SK-N-SH (cell line): ENCODE measurements at regions not wholly inside any gene's neighbourhood (a gene's known extent, or its start where the extent isn't known, plus 50 kb on each side); places are given as distances from the start of the nearest gene placed in this dataset.

Source experiments
- CTCF ChIA-PET: fragments of 300-600, 350-600 bp; formaldehyde crosslinking; extraction: SDS; loops from one replicate; lab custom pipeline; 2021; lab: Yijun Ruan, JAX
- POLR2A ChIA-PET: fragments of 350-600 bp; sonication (Branson Sonifier 250); formaldehyde crosslinking; extraction: SDS; loops from one replicate; lab custom pipeline; 2020; ENCODE audit warnings: antibody characterized with exemption, inconsistent platforms; lab: Yijun Ruan, JAX
- DNase-seq: peaks from one replicate; pipeline ENCODE4 v3.0.0; 2012
- H2AFZ ChIP-seq: fragments of 200-600 bp; sonication (generic); 2 replicates; pipeline ENCODE4 v1.8.1; 2016; ENCODE audit warnings: antibody characterized with exemption, mild to moderate bottlenecking, low read depth
- H3F3A ChIP-seq: fragments of 200-600 bp; sonication (generic); replicated peaks from 2 replicates; pipeline ENCODE3; 2016; ENCODE audit warnings: antibody characterized with exemption, mild to moderate bottlenecking; ENCODE audit not compliant: insufficient read depth
- H3K27ac ChIP-seq, 2 experiments: fragments of 200-500 bp in 1 of 2; fragments of 200-600 bp in 1 of 2; sonication (Bioruptor generic) in 1 of 2; sonication (generic), shearing (Covaris generic) in 1 of 2; 2 replicates each; pipeline versions ENCODE4 v1.5.1 to v1.6.1; 2014 to 2016; ENCODE audit warnings: low read depth in 2 of 2, inconsistent platforms in 1 of 2, low read length in 1 of 2, mild to moderate bottlenecking in 1 of 2, mixed read lengths in 1 of 2
- H3K27me3 ChIP-seq: fragments of 200-600 bp; sonication (generic), shearing (Covaris generic); 2 replicates; pipeline ENCODE4 v1.6.1; 2016; ENCODE audit warnings: mixed run types; ENCODE audit not compliant: insufficient read depth
- H3K36me3 ChIP-seq, 2 experiments: fragments of 200-500 bp in 1 of 2; fragments of 200-600 bp in 1 of 2; sonication (Bioruptor generic) in 1 of 2; sonication (generic) in 1 of 2; replicated peaks in 1 of 2; 2 replicates each; pipeline versions ENCODE3 to v1.5.1; 2014 to 2016; ENCODE audit warnings: low read length in 1 of 2, mild to moderate bottlenecking in 1 of 2; ENCODE audit not compliant: insufficient read depth in 2 of 2, control insufficient read depth in 1 of 2
- H3K4me1 ChIP-seq, 2 experiments: fragments of 200-500 bp in 1 of 2; fragments of 200-600 bp in 1 of 2; sonication (Bioruptor generic) in 1 of 2; sonication (generic), shearing (Covaris generic) in 1 of 2; 2 replicates each; pipeline versions ENCODE4 v1.5.1 to v1.6.1; 2014 to 2016; ENCODE audit warnings: low read depth in 1 of 2, low read length in 1 of 2, mixed run types in 1 of 2; ENCODE audit not compliant: insufficient read depth in 2 of 2, control insufficient read depth in 1 of 2
- H3K4me2 ChIP-seq: fragments of 200-600 bp; sonication (generic), shearing (Covaris generic); 2 replicates; pipeline ENCODE4 v1.6.1; 2017; ENCODE audit warnings: mixed run types
- H3K4me3 ChIP-seq, 2 experiments: fragments of 200-500 bp in 1 of 2; fragments of 200-600 bp in 1 of 2; sonication (Bioruptor generic) in 1 of 2; sonication (generic), shearing (Covaris generic) in 1 of 2; 2 replicates each; pipeline versions ENCODE4 v1.5.1 to v1.8.1; 2014 to 2016; ENCODE audit warnings: low read depth in 2 of 2, inconsistent platforms in 1 of 2, low read length in 1 of 2, mild to moderate bottlenecking in 1 of 2, mixed read lengths in 1 of 2, moderate library complexity in 1 of 2
- H3K79me2 ChIP-seq: fragments of 200-600 bp; sonication (generic); 2 replicates; pipeline ENCODE4 v1.8.1; 2017; ENCODE audit warnings: mild to moderate bottlenecking; ENCODE audit not compliant: insufficient read depth
- H3K9ac ChIP-seq: fragments of 200-600 bp; sonication (generic); 2 replicates; pipeline ENCODE4 v1.6.1; 2017; ENCODE audit warnings: mixed run types
- H3K9me2 ChIP-seq: fragments of 200-600 bp; sonication (generic); 2 replicates; pipeline ENCODE4 v1.6.1; 2017; ENCODE audit warnings: mixed run types
- H3K9me3 ChIP-seq: fragments of 200-600 bp; sonication (generic); 2 replicates; pipeline ENCODE4 v1.6.1; 2017; ENCODE audit warnings: mixed run types, mild to moderate bottlenecking, moderate library complexity
- H4K20me1 ChIP-seq: fragments of 200-600 bp; sonication (generic); 2 replicates; pipeline ENCODE4 v1.6.1; 2017; ENCODE audit warnings: mild to moderate bottlenecking, mixed run types; ENCODE audit not compliant: insufficient read depth
- EZH2phosphoT487 ChIP-seq: fragments of 200-600 bp; sonication (generic); IDR thresholded peaks from 2 replicates; pipeline ENCODE4 v1.6.1; 2017; ENCODE audit warnings: low read depth, mixed run types, mild to moderate bottlenecking, antibody characterized with exemption, moderate library complexity, borderline replicate concordance
- FOSL2 ChIP-seq: IDR thresholded peaks from 2 replicates; pipeline ENCODE4 v1.4.0; 2012; ENCODE audit warnings: low read depth, mild to moderate bottlenecking, moderate library complexity, borderline replicate concordance
- FOXJ3 ChIP-seq: sonication (generic); formaldehyde crosslinking; IDR thresholded peaks from 2 replicates; pipeline ENCODE4 v1.5.1; 2020; ENCODE audit warnings: mild to moderate bottlenecking, missing genetic modification reagents
- FOXM1 ChIP-seq: IDR thresholded peaks from 2 replicates; pipeline ENCODE4 v1.4.0; 2012; ENCODE audit warnings: low read depth, mild to moderate bottlenecking
- GATA2 ChIP-seq: sonication (generic); formaldehyde crosslinking; IDR thresholded peaks from 2 replicates; pipeline ENCODE4 v1.5.0; 2020; ENCODE audit warnings: mild to moderate bottlenecking, missing genetic modification reagents
- JUND ChIP-seq: IDR thresholded peaks from 2 replicates; pipeline ENCODE4 v1.4.0; 2012
- MXI1 ChIP-seq: IDR thresholded peaks from 2 replicates; pipeline ENCODE4 v1.6.1; 2012; ENCODE audit warnings: mild to moderate bottlenecking, low read depth, low read length, improper control_type of control experiment
- NFIC ChIP-seq: IDR thresholded peaks from 2 replicates; pipeline ENCODE4 v1.4.0; 2012; ENCODE audit warnings: borderline replicate concordance
- POLR2AphosphoS5 ChIP-seq: IDR thresholded peaks from 2 replicates; pipeline ENCODE4 v1.6.1; 2012; ENCODE audit warnings: low read depth, low read length
- RCOR1 ChIP-seq: fragments of 150-350 bp; IDR thresholded peaks from 2 replicates; pipeline ENCODE4 v1.6.1; 2017; ENCODE audit warnings: antibody characterized with exemption, low read length
- RFX5 ChIP-seq: IDR thresholded peaks from 2 replicates; pipeline ENCODE4 v1.6.1; 2012; ENCODE audit warnings: mild to moderate bottlenecking, improper control_type of control experiment, low read length
- TEAD4 ChIP-seq: IDR thresholded peaks from 2 replicates; pipeline ENCODE4 v1.4.0; 2012; ENCODE audit warnings: mild to moderate bottlenecking, borderline replicate concordance; ENCODE audit not compliant: insufficient read depth
- YY1 ChIP-seq: IDR thresholded peaks from 2 replicates; pipeline ENCODE4 v1.4.0; 2012; ENCODE audit warnings: low read depth, mild to moderate bottlenecking
- WGBS: methylation state at CpG from one replicate; pipeline ENCODE4 v1.1.6; 2017; ENCODE audit warnings: low lambda C conversion rate; 5-methylcytosine and 5-hydroxymethylcytosine counted together
- TF ChIP-seq, protein P1 (sequence below): IDR thresholded peaks from 2 replicates; pipeline ENCODE4 v1.4.0; 2012; ENCODE audit warnings: low read depth, borderline replicate concordance
- TF ChIP-seq, protein P2 (sequence below): IDR thresholded peaks from 2 replicates; pipeline ENCODE4; 2012
- TF ChIP-seq, protein P3 (sequence below): IDR thresholded peaks from 2 replicates; pipeline ENCODE4 v1.6.1; 2012; ENCODE audit warnings: mild to moderate bottlenecking, low read depth, low read length, moderate library complexity
- TF ChIP-seq, protein P4 (sequence below): fragments of 150-350 bp; IDR thresholded peaks from 2 replicates; pipeline ENCODE4 v1.6.1; 2017; ENCODE audit warnings: antibody characterized with exemption, low read length, low read depth, borderline replicate concordance
- TF ChIP-seq, protein P5 (sequence below): fragments of 200-600 bp; sonication (generic); IDR thresholded peaks from 2 replicates; pipeline ENCODE4 v1.6.1; 2017; ENCODE audit warnings: antibody characterized with exemption, mild to moderate bottlenecking, moderate library complexity

DNA sequence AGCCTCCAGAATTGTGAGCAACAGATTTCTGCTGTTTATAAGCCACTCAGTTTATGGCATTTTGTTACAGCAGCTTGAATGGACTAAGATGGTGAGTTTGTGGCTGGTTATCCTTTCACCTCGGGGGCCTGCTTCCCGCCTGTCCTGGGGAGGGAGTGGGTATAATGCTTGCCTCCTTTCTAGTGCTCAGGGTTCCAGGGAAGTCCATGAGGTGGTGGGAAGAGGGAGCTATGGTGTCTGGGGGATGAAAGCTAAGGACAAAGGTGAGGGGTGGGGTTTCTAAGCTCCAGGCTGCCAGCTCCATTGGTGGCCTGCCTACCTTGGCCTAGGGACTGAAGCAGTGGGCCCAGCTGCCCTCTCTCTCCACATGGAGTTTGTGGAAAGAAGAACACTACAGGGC is 50.2 kb upstream of the SDK2 start:
- Histone ChIP-seq H3K79me2 (no peaks in the 10 kb centered on the region), H3K4me3 (no peak overlapping the region), H3K27me3 (no peaks in the 10 kb centered on the region), H3K9me3 (peaks cover 3% of the 10 kb centered on the region; the same call in 1 of the 2 replicates), H3F3A (peaks cover 7% of the 10 kb centered on the region), H3K9ac (no peak overlapping the region), H3K4me2 (no peak overlapping the region), H3K4me1 (no peaks in the 10 kb centered on the region; a peak in 1 of 4 replicates), H3K27ac (no peak overlapping the region), H3K36me3 (no peaks in the 10 kb centered on the region), H3K9me2 (no peaks in the 10 kb centered on the region), H4K20me1 (no peaks in the 10 kb centered on the region), H2AFZ (no peak overlapping the region)
- CTCF ChIA-PET, result interaction anchor here (2.3 kb wide), 1 partner anchor 15 kb away, joined by 8 read pairs; no protein-coding TSS in a partner anchor
- no peak for TF ChIP-seq GATA2 (CRISPR knock-in tag)
- TF ChIP-seq YY1, result no peak
- TF ChIP-seq MXI1, result no peak
- TF ChIP-seq, protein P1, sequence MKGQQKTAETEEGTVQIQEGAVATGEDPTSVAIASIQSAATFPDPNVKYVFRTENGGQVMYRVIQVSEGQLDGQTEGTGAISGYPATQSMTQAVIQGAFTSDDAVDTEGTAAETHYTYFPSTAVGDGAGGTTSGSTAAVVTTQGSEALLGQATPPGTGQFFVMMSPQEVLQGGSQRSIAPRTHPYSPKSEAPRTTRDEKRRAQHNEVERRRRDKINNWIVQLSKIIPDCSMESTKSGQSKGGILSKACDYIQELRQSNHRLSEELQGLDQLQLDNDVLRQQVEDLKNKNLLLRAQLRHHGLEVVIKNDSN, result no peak
- TF ChIP-seq FOXJ3, result no peak
- TF ChIP-seq JUND, result no peak
- TF ChIP-seq FOSL2, result no peak
- TF ChIP-seq RFX5, result no peak
- TF ChIP-seq, protein P2, sequence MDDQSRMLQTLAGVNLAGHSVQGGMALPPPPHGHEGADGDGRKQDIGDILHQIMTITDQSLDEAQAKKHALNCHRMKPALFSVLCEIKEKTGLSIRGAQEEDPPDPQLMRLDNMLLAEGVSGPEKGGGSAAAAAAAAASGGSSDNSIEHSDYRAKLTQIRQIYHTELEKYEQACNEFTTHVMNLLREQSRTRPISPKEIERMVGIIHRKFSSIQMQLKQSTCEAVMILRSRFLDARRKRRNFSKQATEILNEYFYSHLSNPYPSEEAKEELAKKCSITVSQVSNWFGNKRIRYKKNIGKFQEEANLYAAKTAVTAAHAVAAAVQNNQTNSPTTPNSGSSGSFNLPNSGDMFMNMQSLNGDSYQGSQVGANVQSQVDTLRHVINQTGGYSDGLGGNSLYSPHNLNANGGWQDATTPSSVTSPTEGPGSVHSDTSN, result no peak
- TF ChIP-seq POLR2AphosphoS5, result no peak
- TF ChIP-seq FOXM1, result no peak
- no peak for TF ChIP-seq NFIC
- TF ChIP-seq TEAD4, result no peak
- TF ChIP-seq RCOR1, result no peak
- DNase-seq, result no peak
- POLR2A ChIA-PET, result no interaction called here
- WGBS, result 29% methylated on average over 2 of the region's 2 CpGs

GRCh38 chr17:73695035-73695738 is 50.9 kb upstream of the SDK2 start:
- H3K36me3 ChIP-seq, result no peaks in the 10 kb centered on the region
- no peak for DNase-seq
- H3K9ac ChIP-seq, result no peak overlapping the region
- ChIA-PET POLR2A (no interaction called here), CTCF (interaction anchor here (2.3 kb wide), 1 partner anchor 14 kb away, joined by 8 read pairs; no protein-coding TSS in a partner anchor)
- H3K4me3 ChIP-seq, result no peak overlapping the region
- no peak overlapping the region for H2AFZ ChIP-seq
- H4K20me1 ChIP-seq, result no peaks in the 10 kb centered on the region
- H3K9me3 ChIP-seq, result peaks cover 3% of the 10 kb centered on the region; the same call in 1 of the 2 replicates
- no peak overlapping the region for H3K27ac ChIP-seq
- TF ChIP-seq FOSL2 (no peak), EZH2phosphoT487 (no peak), NFIC (no peak), RFX5 (no peak), FOXJ3 (no peak)
- TF ChIP-seq, protein P3, sequence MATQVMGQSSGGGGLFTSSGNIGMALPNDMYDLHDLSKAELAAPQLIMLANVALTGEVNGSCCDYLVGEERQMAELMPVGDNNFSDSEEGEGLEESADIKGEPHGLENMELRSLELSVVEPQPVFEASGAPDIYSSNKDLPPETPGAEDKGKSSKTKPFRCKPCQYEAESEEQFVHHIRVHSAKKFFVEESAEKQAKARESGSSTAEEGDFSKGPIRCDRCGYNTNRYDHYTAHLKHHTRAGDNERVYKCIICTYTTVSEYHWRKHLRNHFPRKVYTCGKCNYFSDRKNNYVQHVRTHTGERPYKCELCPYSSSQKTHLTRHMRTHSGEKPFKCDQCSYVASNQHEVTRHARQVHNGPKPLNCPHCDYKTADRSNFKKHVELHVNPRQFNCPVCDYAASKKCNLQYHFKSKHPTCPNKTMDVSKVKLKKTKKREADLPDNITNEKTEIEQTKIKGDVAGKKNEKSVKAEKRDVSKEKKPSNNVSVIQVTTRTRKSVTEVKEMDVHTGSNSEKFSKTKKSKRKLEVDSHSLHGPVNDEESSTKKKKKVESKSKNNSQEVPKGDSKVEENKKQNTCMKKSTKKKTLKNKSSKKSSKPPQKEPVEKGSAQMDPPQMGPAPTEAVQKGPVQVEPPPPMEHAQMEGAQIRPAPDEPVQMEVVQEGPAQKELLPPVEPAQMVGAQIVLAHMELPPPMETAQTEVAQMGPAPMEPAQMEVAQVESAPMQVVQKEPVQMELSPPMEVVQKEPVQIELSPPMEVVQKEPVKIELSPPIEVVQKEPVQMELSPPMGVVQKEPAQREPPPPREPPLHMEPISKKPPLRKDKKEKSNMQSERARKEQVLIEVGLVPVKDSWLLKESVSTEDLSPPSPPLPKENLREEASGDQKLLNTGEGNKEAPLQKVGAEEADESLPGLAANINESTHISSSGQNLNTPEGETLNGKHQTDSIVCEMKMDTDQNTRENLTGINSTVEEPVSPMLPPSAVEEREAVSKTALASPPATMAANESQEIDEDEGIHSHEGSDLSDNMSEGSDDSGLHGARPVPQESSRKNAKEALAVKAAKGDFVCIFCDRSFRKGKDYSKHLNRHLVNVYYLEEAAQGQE, result no peak
- TF ChIP-seq, protein P4, sequence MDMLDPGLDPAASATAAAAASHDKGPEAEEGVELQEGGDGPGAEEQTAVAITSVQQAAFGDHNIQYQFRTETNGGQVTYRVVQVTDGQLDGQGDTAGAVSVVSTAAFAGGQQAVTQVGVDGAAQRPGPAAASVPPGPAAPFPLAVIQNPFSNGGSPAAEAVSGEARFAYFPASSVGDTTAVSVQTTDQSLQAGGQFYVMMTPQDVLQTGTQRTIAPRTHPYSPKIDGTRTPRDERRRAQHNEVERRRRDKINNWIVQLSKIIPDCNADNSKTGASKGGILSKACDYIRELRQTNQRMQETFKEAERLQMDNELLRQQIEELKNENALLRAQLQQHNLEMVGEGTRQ, result no peak
- TF ChIP-seq, protein P5, sequence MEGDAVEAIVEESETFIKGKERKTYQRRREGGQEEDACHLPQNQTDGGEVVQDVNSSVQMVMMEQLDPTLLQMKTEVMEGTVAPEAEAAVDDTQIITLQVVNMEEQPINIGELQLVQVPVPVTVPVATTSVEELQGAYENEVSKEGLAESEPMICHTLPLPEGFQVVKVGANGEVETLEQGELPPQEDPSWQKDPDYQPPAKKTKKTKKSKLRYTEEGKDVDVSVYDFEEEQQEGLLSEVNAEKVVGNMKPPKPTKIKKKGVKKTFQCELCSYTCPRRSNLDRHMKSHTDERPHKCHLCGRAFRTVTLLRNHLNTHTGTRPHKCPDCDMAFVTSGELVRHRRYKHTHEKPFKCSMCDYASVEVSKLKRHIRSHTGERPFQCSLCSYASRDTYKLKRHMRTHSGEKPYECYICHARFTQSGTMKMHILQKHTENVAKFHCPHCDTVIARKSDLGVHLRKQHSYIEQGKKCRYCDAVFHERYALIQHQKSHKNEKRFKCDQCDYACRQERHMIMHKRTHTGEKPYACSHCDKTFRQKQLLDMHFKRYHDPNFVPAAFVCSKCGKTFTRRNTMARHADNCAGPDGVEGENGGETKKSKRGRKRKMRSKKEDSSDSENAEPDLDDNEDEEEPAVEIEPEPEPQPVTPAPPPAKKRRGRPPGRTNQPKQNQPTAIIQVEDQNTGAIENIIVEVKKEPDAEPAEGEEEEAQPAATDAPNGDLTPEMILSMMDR, result no peak
- no peak overlapping the region for H3K4me2 ChIP-seq
- peaks cover 7% of the 10 kb centered on the region for H3F3A ChIP-seq
- no peaks in the 10 kb centered on the region; a peak in 1 of 4 replicates for H3K4me1 ChIP-seq
- H3K9me2 ChIP-seq, result no peaks in the 10 kb centered on the region
- H3K79me2 ChIP-seq, result no peaks in the 10 kb centered on the region
- WGBS, result 10% methylated on average over 2 of the region's 2 CpGs
- H3K27me3 ChIP-seq, result no peaks in the 10 kb centered on the region
